Erythroblast (primary cell): ENCODE measurements at regions not wholly inside any gene's neighbourhood (a gene's known extent, or its start where the extent isn't known, plus 50 kb on each side); places are given as distances from the start of the nearest gene placed in this dataset.

ENCODE experiments used
- GATA1 ChIP-seq: IDR thresholded peaks from 2 replicates; pipeline ENCODE4 v1.6.1; 2011; ENCODE audit warnings: low read depth, mild to moderate bottlenecking, control low read depth, low read length, moderate library complexity
- POLR2A ChIP-seq: IDR thresholded peaks from 2 replicates; pipeline ENCODE4 v1.6.1; 2011; ENCODE audit warnings: mild to moderate bottlenecking, low read length

DNA sequence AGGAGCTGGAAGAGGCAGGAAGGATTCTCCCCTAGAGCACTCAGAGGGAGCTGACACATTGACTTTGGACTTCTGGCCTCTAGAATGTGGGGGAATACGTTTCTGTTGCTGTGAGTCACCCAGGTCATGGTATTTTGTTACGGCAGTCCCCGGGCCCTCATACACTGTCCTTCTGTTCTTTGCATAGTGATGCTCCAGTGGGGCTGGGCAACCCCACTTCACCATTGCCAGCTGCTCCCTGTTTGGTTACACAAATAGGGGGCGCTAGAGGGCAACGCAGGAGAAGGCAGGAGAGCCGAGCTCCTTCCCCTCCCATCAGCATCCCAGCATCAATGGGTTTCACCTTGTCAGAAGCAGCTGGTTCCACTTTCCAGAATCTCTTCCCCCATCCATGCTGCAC, 257.7 kb upstream of the FOXF1 start:
- TF ChIP-seq POLR2A (no peak), GATA1 (no peak)
